Iris pigment epithelial cell (primary cell): ENCODE measurements at regions not wholly inside any gene's neighbourhood (a gene's known extent, or its start where the extent isn't known, plus 50 kb on each side); places are given as distances from the start of the nearest gene placed in this dataset.
"Not testable (repeated sequence)": the region's sequence is repeated elsewhere in the genome, so short reads cannot be mapped to it uniquely, and the experiment has no call there.

Source experiments
- DNase-seq: peaks from one replicate; pipeline ENCODE4 v3.0.0-alpha.2; 2011; ENCODE audit warnings: low read depth

DNA sequence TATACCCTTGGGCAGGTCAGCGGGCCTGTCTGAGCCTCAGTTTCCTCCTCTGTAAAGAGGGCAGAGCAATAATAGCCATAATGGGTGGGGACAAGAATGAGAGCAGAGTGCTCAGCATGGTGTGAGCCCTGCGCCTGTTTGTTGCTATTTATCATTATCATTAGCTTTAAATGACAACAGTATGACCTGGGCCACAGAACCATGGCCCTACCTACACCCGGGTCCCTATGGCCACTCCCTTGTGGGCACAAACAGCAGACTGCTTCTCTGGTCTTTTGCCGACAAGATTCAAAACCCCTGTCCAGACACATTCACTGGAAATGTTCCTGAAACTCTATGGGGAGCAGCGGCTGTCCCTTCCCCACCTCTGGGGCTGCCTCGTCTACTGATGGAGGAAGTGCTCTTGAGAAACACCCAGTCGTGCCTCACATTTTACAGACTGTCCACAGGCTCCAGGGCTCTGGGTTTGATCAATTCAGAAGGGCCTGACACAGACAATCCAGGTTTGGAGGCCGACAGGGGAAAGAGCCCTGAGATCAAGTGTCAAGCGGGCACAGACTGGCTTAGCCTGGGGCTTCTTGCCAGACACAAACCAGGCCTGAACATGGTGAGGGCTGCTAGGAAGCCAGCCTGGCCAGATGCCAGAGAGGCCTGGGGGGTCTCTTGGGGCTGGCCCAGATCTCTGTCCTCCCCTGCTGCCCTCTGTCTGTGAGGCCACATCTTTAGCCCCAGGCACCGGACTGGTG, 112.5 kb upstream of the CD82 start:
- no peak for DNase-seq

DNA sequence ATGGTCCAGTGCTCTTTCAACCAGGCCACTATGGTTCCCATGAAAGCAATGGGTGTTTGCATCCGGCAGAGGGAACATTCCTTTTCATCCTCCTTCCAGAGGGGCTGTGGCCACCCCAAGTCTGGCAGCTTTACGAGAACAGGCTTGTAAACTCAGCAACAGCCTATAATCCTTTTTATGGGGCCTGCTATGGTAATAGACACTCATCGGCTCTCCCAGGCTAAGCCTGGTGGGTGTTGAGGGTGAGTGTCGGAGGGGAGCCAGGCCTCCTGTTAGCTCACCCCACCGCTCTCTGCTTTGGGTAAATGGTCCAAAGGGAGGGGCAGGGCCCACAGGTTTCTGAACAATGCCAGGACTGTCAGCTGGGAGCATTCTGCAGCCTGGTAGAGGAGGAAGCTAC, 111.6 kb upstream of the CD82 start:
- no peak for DNase-seq

DNA sequence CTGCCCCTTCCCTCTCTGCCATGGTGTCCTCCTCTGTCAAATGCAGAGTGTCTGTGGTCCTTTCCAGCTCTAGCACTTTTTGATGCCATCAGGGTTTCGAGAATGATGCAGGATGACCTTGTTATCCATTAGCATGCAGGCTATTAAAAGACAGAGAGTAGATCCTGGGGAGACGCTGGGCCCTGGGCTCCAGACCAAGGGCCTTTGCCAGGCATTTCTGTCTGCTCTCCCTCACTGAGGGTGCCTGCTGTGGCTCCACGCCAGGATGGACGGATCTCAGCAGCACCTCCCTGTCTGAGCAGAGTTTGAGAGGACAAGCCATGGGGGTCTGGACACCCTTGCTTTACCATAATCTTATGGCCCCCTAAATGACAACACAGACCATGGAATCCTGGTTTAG, 110.8 kb upstream of the CD82 start:
- DNase-seq: no peak

DNA sequence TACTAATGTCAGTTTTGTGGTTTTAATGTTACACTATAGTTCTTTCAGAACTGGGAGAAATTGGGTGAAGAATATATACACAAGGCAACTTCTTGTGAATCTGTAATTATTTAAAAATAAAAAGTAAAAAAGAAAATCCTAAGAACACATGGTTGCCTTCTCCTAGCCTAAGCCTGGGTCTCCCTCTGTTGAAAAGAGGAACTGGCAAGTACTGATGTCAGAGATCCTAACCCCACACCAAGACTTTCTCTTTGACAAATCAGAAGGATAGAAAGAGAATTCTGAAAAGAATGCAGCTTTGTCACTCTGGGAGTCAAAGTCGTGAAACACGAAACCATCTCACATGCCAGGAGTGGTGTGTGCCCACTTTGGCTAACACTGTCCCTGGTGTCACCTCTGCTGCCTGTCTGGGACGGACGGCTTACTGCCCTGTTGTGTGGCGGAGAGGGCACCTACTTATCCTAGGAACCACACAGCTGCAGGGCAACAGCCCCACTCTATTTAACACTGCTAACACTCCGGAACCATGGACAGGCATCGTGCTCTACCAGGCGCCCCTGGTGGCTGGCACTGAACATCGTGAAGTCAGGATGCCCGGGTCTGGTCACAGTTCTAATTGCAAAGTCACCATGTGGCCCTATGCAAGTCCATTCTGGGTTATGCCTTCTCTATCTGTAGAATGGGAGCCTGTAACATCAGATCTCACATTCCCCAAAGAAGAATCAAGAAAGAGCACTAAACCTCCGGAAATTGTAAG, 108.7 kb upstream of the CD82 start:
- DNase-seq: no peak

DNA sequence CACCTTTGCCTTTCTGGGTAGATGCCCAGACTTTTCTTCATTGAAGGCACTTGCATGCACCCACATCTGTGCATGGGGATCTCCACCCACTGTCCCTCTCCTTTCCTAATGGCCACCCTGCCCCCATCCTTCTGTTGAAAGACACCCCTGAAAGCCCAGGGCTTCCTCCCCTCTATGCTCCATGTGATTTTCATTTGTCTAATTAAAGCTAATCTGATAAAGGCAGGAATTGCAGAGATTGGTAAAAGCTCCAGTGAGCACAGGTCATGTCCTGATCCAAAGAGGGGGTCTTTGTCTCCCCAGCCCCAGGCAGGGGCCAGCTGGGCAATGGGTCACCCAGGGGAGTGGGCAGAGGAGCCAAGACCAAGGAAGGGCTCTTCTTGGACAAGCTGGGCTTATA, 107.6 kb upstream of the CD82 start:
- no peak for DNase-seq

DNA sequence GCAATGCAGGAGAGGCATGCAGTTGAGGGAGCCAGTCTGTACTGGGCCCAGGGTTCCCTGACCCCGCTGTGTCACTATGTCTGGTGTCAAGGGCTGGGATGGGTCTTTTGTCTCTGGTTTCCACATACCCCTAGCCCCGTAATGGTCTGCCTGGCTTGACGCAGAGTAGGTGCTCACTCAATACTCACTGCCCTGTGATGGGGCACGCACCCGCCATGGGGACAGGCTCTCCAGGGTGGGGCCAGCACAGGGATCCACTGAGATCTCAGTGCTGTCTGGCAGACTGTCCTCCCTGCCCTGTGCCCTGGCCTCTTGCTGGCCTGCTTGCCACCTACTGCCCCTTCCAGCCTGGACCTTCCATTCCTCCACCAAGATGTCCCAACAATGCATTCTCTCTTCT, 101.7 kb upstream of the CD82 start:
- DNase-seq: no peak

DNA sequence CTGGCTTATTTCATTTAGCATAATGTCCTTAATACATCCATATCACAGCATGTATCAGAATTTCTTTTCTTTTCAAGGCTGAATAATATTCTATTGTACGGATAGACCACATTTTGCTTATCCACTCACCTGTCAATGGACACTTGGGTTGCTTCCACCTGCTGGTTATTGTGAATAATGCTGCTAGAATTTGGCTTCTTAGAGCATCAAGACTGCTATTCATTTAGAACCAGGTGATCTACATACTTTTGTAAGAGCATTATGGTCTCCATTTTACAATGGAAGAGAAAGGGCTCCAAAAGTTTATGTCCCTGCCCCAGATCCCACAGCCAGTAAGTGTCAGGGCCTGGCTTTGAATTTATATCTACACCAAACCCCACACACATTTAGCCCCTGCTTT, 100.7 kb upstream of the CD82 start:
- peak; percentile 5 for DNase-seq

DNA sequence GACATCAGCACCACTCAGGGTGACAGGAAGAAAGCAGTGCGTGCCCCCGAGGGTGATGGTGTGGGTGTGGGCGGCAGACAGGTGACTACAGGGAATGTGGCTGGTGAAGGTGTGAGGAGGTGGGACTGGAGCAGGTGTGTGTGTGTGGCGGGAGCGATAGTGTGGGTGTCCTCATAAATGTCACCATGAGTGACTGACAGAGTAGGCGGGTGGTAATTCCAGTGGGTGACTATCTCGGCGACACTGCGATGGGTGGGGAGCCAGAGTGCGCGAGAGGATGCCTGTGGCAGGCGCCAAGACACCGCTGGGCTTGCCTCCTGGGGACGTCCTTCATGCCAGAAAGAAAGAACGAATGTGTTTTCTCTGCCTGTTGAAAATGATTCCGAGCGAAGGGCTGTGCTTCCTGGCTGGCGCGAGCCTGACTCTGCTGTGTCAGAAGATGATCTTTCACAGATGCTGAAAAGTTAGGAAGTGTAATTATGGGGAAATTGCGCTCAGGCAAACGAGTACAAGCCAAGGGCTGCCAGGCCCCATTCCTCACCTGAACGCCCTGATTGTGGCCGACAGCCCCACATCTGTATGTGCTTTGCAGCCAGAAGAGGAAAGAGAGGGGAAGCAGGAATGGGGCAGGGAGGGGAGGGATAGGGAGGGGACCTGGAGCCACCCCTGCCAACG, 98.8 kb upstream of the CD82 start:
- no peak for DNase-seq

DNA sequence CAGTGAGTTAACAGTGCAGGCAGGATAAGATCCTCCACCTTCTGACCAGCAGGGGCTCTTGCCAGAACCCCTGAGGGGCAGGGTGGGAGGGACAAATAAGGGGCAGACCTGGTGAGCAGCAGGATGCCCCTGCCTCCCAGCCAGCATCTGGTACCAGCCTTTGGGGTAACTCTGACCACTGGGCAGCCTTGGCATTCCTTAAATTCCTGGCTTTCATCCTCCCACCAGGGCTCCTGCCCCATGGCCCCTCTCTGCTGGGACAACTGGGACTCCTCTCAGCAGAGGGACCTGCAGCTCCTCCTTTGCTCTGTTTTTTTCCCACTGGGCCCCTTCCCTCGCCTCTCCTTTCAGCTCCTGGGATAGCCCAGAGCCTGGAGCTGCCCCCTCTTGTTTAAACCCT, 98.0 kb upstream of the CD82 start:
- DNase-seq: no peak

DNA sequence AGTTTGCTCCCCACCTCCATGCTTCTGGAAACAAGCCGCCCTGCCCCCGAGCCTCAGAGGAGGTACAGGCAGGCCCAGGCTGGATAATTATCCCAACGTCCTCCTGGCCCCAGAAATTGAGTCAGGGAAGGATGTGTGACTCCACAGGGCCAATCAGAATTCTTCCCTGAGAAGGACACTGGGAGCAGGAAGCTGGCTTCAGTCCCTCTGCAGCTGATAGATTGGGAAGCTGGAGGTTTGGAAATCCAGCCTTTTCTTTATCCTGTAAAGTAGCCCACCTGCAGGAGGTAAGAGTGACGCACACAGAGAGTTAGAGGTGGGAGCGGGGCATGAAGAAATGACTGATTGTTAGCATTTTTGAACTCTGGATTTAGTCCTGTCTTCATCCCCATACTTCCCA, 97.5 kb upstream of the CD82 start:
- no peak for DNase-seq

DNA sequence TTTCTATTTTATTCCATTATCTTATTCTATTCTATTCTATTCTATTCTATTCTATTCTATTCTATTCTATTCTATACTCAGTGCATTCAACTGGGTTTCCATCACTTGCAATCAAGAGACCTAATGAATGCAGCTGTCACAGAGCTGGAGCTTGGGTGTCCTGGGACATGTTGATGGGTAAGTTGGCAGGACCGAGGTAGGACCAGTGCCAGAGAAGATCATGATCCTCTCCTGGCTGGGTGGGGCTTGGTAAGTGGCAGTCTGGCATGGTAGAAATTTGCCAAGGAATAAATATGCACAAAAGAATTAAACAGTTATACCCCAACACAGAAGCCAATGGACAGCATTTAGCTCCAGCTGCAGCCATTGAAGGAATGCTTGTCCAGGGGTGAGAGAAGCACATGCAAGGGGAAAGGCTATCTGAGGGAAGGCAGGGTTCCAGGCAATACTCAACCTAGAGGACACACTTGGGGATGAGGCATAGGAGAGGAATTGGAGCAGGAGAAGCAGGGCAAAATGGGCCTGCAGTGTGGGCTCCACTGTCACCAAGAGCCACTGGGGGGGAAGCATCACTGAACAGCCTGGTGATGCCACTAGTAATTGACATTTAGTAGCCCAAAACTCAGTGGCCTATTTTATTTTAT, 97.0 kb upstream of the CD82 start:
- DNase-seq: no peak

DNA sequence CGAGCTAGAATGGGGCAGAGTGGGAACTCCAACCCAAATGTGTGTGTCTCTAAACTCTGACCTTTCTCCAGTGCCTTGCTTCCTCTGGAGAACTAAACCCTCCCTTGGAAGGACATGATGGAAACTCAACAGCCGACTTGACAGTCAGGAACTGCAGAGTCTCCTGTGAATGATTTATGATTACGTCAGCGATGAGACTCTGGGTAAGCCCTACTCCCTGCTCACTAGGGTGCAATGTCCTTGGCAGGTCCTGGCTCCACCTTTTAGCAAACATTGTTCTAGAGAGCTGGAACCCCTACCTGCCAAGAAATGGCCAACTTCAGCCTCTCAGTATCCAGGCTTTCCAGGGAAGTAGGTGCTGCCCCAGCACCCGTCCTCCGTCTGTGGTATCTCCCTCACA, 96.1 kb upstream of the CD82 start:
- no peak for DNase-seq

DNA sequence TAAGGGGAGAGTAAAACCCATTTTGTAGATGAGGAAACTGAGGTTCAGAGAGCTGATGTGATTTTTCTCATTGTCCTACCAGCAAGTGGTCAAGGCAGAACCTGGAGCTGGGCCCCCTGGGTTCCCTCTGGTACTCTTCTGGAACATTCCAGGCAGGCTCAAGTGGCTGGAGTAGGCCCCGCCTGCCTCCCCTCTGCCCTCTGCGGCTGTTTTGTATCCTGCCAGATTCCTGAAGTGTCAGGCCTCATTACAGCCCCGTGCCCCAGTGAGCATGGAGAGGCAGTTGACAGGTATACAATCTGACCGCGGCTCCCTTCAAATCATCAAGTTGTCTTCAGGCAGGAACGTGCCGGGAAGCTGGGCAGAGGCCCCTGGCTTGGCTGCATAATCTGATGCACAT, 94.6 kb upstream of the CD82 start:
- no peak for DNase-seq

DNA sequence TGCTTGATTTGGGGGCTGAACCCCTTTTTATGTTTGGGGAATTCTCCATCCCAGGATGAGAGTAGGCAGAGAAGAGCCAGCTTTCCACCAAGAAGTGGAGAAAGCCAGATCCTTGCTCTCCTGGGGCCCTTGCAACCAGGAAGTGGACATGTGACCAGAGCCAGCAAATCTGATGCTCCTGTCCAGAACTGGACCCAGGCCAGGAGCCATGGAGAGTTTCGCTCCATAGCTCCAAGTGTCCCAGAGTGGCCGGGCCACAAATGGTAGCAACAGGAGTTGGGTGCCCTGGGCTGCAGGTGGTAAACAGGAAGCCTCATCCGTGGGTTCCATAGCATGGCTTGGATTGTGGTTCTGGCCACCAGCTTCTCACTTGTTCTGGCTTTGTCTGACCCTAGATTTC, 93.9 kb upstream of the CD82 start:
- DNase-seq: no peak

DNA sequence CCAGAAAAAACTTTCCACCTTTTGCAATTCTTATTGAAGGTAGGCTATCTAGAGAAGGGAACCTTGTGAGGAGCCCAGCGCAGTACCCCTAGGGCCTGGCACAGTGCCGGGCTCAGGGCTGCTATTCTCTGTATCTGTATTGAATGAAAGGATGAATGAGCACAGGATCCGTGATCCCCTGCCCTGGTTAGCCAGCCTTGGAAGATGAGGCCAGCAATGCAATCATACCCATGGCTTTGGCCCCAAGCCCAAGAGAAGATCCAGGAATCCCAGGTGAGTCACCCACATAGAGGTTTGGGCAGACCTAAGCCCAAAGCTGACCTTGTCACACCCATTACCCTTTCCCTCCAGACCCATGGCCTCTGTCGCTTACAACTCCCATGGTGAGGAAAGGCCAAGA, 92.5 kb upstream of the CD82 start:
- no peak for DNase-seq

DNA sequence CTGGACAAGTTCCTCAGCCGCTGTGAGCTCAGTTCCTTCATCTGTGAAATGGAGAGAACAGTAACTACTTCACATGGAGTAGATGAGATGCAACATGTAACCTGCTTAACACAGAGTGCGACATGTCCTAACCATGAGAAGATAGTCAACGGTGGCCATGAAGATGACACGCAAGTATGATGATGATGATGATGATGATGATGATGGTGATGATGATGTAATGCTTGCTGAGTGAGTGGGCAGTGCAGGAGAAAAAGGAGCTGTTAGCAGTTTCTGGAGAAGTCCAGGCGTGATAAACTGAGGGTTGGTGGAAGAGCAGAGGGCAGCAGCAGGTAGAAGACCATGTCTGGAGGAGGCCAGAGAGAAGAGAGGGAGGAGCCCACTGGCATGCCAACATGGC, 90.8 kb upstream of the CD82 start:
- no peak for DNase-seq

DNA sequence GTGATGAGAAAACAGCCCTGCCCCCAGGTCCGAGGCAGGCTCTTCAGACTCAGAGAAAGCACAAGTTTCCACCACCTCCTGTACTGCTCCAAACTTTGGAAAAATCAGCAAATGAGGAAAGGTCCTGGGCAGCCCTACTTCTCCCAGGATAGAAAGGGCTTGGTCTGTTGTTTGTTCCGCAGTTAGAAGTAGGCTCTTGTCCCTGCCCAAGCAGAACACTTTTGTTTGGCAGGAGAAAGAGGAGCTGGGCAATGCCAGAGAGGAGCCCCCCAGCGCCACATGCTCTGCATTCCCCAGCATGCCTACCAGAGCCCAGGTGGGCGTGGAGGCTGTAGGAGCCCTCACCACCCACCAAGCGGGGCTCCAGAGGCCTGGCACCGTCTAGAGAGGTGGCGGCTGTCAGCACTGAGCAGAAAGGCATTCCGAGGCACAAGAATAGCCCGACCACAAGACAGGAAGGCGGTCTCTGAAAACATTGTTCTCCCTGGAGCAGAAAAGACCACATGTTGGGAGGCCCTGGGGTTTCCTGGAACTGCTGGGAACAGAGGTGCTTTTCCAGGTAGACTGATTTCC, 90.3 kb upstream of the CD82 start:
- no peak for DNase-seq

DNA sequence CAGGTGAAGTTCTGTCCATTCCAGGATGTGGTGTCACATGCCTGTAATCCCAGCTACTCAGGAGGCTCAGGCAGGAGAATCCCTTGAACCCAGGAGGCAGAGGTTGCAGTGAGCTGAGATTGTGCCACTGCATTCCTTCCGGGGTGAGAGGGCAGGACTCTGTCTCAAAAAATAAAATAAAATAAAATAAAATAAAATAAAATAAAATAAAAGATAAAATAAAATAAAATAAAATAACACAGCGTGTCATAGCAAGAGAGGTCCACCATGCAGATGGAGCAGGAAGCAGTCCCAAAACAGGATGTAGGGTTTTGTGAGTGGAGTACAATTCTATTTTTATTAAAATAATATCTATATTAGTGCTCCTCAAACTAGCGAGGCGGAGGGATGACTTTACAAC, 83.1 kb upstream of the CD82 start:
- not testable (repeated sequence) for DNase-seq

DNA sequence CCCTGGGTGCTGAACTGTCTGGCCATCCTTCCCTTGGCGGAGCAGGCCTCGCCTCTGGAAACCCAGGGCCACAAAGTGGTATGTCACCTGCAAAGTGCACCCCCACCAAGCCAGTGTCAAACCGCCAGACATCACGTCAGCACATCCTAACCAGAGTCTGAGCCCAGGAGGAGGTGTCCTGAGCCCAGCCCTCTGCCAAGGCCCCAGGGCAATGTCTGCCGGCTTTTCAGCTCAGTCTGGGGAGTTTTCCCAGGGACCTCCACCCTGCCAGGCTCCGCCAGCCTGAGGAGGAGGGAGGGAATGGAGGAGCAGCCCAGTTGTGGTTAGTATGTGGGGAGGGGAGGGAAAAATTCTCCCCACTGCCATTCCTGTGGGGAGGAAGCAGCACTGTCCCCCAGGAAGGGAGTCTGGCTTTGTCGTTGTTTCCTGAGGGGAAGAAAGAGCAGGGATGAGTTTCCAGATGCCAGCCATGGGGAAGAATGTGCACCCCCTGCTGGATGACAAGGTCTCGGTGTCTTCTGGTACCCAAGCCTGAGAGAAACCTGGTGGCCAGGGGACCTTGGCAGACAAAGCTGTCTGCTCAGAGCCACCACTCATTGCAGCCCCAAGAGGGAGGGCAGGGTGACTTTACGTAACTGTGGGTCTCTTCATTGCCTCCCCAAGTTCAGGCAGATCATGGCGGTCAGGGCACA, 81.4 kb upstream of the CD82 start:
- peak; percentile 14 for DNase-seq

DNA sequence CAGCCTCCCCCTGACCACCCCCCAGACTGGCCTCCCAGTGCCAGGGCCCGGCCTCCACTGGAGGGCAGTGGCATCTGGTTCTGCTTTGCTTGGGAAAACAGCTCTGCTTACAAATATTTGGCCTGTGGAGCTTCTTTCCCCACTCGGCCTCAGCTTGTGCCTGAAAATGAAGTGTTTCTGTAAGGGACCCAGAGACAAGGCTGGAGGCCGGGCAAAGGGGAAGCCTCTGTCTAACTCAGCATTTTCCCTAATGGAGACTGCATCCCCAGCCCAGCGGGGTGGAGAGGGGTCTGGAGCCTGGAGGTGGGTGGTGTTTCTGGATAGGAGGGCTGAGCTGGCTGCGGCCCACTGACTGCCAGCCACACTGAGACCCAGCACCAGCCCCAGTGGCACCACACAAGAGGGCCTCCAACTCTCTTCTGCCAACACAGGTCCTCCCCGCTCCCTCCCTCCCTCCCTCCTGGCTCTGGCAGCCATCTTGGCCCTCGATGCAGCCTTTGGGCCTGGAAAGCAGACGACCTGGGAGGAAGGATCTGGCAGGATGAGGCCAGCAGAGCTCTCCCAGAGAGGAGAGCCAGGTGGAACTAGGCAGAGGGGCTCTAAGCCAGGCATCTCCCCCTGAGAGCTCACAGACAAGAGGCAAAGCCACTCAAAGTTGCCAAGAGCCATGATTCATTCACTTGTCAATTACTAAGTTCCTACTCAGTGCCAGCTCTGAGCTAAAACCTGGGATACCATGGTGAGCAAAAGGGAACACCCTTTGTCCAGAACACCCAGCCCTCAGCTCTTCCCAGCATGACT, 77.1 kb upstream of the CD82 start:
- DNase-seq: no peak

DNA sequence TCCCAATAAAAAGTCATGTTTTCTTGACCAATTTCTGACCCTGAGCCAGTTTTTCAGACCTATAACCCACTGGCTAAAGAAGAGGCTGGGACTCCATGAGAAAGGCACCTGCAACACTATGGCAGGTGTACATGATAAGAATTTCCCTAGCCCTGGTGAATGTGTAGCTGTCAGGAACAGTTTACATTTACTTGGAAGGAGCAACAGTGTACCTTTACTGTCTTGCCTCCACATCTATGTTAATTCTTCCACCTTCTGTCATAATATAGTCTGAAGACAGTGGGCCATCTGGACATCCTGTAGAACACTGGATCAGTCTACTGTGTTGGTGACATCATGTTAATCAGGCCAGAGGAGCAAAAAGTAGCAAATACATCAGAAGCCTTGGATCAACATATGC, 72.1 kb upstream of the CD82 start:
- no peak for DNase-seq
